ENCODE measurements at regions not wholly inside any gene's neighbourhood (a gene's known extent, or its start where the extent isn't known, plus 50 kb on each side); places are given as distances from the start of the nearest gene placed in this dataset.
A peak's percentile ranks its signal among the peaks of the same experiment; 100 is the strongest.

- no peak for DNase-seq
Observed at GRCh38 chr14:71203306-71203705, 296.0 kb downstream of the PCNX1 start.

DNA sequence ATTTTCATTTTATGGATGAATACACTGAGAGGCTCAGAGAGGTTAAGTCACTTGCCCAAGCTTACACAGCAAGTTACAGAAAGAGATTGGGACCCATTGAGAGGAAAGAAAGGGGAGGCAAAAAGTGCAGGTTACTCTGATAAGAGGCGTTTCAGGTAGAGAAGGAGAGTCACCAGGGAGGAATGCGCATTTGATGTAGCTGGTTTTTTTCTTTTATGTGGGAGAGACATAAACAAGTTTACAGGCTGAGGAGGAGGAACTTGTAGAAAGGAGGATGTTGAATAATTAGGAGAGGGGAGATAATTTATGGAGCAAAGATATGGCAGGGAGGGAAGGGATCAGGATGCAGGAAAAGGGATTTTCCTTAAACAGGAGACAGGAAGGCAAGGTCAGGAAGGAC is 297.0 kb downstream of the PCNX1 start:
- DNase-seq, result no peak

DNA sequence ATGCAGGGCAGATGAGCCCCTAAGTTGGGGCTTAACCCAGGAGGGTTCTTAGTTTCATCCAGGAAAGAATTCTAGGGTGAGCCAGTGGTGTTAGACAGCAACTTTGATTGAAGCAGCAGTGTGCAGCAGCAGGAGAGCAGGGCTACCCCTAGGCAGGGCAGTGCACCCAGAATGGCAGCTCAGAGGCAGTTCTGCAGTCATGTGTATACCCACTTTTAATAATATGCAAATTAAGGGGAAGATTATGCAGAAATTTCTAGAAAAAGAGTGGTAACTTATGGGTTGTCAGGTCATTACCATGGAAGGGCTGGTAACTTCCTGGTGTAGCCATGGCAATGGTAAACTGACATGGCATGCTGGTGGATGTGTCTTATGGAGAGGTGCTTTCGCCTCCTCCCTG is 297.5 kb downstream of the PCNX1 start:
- no peak for DNase-seq

DNA sequence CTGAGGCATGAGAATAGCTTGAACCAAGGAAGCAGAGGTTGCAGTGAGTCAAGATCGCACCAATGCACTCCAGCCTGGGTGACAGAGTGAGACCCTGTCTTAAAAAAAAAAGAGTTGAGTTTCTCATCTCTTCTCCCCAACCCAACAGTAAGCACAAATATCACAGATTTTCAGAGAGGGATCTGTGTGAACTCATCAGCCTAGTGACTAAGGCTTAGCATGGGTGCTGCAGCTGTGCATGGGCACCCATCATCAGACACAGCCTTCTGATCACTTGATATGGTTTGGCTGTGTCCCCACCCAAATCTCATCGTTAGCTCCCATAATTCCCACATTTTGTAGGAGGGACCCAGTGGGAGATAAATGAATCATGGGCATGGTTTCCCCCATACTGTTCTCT is 298.9 kb downstream of the PCNX1 start:
- DNase-seq, result no peak

- DNase-seq, result peak; percentile 66 to 76
Observed at GRCh38 chr14:71206766-71207371, 299.6 kb downstream of the PCNX1 start.

DNA sequence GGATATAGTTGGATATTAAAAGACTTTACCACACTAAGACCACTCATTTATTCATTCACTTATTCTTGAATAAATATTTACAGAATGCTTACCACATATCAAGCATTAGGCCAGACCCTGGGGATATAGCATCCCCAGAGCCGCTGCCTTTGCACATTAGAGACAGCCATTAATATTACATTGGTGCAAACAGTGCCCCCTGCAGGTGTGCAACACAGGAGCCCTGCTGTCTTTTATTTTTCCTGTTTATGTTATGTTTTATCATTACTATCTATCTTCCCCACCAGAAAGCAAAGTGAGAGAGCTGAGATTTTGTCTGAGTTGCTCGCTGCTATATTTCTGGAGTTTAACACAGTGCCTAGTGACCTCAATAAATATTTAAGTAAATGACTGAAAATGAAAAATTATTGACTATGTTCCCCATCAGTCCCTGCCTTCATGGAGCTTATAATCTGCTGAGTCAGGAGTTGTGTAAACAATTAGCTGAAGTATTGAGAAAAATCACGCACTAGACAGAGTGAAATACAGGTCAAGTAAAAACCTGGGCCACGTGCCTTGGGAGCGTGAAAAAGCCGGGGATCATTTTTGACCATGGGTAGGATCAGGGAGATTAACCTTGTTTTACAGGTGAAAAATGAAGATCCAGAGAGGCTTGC is 301.6 kb downstream of the PCNX1 start:
- DNase-seq, result no peak

GRCh38 chr14:71209888-71210287 is 302.6 kb downstream of the PCNX1 start:
- DNase-seq, result peak in 1 of 2 experiments; percentile 20

- no peak for DNase-seq
Observed at GRCh38 chr14:71212093-71212492, 304.8 kb downstream of the PCNX1 start.

DNA sequence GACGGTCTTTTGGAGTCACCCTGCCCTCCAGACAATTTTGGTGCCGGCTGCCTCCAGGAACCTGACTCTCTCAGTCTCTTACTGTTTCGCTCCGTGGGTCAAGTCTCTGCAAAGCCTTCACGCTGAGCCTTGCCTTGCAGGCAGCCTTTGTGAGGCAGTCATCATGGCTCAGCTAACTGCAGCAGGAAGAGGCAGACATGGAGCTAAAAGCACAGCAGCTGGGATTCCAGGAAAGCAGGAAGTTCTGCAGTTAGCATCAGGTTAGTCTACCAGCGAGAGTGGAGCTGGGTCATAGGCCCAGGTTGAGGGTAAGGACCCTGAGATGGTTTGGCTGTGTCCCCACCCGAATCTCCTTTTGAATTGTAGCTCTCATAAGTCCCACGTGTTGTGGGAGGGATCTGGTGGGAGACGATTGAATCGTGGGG is 305.4 kb downstream of the PCNX1 start:
- DNase-seq, result no peak

GRCh38 chr14:71214241-71214640 is 307.0 kb downstream of the PCNX1 start:
- DNase-seq, result no peak

GRCh38 chr14:71220462-71220861 is 313.2 kb downstream of the PCNX1 start:
- DNase-seq, result no peak

DNA sequence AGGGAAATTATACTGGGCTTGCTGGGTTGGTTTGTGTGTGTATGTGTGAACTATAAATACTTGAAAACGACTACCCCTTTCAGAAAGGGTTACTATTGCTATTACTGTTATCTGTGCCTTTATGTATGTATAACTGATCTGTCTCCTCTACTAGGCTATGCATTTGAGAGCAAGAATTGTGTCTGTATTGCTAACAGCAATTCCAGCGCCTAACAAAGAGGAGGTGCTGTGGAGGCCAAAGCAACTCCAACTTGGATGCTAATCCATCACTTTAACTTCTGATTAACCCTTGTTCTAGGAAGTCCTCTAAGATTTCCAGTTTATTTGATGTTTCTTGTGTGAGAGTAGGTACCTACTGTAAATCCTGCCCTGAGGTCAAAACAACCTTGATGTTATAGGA is 313.9 kb downstream of the PCNX1 start:
- DNase-seq, result no peak

DNA sequence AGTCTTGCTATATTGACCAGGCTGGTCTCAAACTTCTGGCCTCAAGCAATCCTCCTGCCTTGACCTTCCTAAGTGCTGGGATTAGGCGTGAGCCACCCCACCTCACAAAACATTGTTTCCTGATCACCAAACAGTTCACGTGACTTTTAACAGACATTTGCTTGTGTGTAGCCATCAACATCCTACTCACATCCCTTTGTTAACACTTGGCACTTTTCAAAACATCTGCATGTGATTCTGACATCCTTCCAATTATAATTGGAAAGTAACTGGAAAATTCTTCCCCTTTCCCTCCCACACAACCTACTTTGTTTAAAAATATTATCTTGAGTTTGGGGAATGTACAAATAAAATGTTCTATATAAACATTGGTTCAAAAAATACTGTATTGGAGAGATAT is 317.9 kb downstream of the PCNX1 start:
- DNase-seq, result no peak

GRCh38 chr14:71228711-71229110 is 321.5 kb downstream of the PCNX1 start:
- no peak for DNase-seq

DNA sequence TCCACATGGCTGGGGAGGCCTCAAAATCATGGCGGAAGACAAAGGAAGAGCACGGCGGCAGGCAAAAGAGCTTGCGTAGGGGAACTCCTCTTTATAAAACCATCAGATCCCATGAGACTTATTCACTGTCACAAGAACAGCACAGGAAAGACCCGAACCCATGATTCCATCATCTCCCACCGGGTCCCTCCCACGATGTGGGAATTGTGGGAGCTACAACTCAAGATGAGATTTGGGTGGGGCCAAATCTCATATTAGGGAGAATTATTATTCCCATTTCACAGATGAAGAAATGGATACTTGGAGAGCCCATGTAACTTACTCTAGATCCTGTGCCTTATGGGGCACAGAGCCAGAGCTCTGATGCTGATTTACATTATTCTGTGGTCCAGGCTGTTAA is 322.6 kb downstream of the PCNX1 start:
- DNase-seq, result no peak

DNA sequence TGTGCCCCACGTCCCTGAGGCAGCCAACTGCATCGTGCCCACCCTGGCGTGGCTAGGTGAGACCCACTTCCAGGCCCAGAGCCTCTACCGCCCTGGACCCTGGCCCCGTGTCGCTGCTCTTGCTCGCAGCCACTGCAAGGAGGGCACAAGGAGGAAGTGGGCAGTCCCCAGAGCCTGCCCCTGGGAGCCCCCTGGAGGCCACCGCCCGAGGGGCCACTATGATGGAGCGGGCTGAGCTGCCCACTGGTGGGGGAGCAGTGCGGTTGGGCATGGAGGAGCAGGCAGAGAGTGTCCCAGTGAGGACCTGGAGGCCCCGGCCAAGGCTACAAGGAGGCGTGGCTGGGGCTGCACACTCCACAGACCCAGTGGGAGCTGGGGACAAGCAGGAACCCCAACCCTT is 323.6 kb downstream of the PCNX1 start:
- peak; percentile 6 to 61 for DNase-seq

DNA sequence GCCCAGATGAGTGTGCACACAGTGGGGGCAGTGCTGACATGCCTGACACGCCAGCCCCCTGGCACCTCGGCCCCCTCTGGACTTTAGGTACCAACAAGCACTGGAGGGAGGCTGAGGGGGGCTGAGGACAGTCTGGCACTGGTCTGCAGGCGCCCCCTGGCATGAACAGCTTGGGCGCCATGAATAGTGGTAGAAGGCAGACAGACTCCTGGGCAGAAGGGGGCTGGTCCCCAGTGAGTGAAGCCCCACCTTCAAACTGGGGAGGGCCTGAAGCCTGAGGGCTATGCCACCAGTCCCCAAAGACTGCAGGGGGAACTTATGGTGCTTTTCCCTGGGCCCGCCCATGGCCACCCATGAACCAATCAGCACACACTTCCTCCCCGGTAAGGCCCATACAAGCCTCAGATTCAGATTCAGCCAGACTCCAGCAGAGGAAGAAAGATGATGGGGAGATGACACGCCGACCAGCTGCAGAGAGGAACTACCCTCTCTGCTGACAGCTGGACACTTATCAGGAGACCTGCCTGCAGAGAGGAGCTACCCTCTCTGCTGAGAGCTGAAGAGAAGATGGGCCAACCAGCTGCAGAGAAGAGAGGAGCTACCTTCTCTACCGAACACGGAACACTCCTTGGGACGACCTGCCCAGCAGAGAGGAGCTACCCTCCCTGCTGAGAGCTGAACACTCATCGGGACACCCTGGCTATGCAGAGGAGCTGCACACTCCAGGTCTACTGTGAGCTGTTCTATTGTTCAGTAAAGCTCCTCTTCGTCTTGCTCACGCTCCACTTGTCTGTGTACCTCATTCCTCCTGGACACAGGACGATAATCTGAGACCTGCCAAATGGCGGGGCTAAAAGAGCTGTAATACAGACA is 324.5 kb downstream of the PCNX1 start:
- DNase-seq, result peak; percentile 57 to 79

DNA sequence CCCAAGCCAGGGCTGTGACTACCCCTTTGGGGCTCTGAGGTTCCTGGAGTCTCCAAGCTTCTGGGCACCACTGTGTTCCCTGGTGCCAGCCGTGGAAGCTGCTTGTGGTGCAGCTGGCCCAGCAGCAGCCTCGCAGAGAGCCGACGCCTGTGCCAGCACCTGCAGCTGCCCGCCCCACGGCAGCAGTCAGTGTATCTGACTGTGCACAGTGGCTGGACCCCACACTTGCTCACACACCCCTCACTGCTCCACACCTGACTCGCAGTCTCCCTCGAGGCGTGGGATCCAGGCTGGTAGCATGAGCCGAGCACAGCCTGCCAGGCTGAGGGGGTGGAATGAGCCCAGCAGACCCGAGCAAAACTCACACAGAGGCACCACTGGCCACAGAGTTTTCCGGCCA is 325.2 kb downstream of the PCNX1 start:
- DNase-seq, result no peak

DNA sequence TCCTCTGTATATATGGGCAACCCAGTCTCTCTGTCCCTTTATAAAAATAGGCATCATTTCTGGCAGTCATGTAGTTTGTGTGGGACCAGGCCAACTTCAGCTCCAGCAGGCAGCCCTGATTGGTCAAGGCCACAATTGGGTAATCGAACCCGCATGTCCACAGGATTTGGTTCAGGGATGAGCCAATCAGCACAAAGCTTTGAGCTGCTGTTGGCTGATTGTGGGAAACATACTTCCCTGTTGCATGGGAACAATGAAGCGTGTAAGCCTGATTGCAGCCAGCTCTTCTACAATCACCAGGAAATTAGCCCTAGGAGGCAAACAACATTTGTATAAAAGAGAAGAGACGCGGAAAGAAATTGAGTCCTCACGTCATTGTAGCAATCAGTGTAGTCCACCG is 328.6 kb downstream of the PCNX1 start:
- DNase-seq, result peak in 1 of 2 experiments; percentile 19

DNA sequence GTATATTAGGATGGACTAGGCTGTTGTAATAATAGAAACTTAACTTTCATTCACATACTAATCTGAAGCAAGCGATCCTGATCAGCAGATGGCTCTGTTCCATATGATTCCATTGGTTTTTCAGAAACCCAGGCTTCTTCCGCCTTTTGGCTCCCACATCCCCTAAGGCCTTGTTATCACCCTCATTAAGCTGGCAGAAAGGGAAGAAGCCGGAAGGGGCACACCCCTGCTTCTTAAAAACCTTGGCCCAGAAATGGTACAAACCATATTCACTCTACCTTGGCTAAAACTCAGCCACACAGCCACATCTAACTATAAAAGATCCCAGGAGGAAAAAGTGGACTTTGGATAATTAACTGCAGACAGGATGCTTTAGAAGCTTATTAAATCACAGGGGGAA is 329.2 kb downstream of the PCNX1 start:
- peak; percentile 4 to 56 for DNase-seq

GRCh38 chr14:71237556-71237955 is 330.3 kb downstream of the PCNX1 start:
- no peak for DNase-seq

DNA sequence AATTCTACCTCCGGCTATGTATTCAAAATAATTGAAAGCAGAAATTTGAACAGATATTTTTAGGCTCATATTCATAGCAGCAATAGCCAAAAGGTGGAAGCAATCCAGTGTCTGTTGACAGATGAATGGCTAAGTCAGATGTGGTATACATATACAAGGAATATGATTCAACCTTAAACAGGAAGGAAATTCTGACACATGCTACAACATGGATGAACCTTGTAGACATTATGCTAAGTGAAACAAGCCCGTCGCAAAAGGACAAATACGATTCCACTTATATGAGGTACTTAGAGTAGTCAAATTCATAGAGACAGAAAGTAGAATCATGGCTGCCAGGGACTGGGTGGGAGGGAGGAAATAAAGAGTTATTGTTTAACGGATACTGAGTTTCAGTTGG is 331.6 kb downstream of the PCNX1 start:
- DNase-seq, result no peak

DNA sequence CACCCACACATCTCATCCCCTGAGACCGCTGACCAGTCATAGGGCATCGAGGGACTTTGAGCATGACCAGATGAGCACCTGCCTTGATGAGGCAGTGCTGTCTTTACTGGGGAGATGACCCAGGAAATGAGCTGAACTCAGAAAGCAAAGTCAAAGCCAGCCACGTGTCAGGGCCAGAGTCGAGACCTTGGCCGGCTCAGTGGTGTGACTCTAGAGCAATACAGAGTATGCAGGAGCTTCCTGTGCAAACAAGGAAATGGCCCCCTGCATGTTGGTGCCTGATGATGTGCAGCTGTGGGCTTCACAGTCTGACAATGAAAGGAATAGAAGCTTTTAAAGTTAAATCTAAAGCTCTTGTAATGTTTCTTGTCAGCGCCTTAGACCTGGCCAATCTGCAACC is 332.9 kb downstream of the PCNX1 start:
- DNase-seq, result no peak
